ENCODE measurements at regions not wholly inside any gene's neighbourhood (a gene's known extent, or its start where the extent isn't known, plus 50 kb on each side); places are given as distances from the start of the nearest gene placed in this dataset.

GRCh38 chr6:54665278-54665677, 181.3 kb upstream of the FAM83B start:
- H3K4me3 ChIP-seq (ENCODE audit: low read length in 3 of 3) = no peak overlapping the region
- no peaks in the 10 kb centered on the region for H3K27me3 ChIP-seq (ENCODE audit: control insufficient read depth in 3 of 3, insufficient read depth in 3 of 3, low read length in 3 of 3)
- H3K4me1 ChIP-seq (ENCODE audit: control insufficient read depth in 3 of 3, insufficient read depth in 3 of 3, low read length in 3 of 3) = no peaks in the 10 kb centered on the region
- peaks cover 5 to 13% (median 5%) of the 10 kb centered on the region in 3 donors for H3K9me3 ChIP-seq (ENCODE audit: control insufficient read depth in 3 of 3, low read length in 3 of 3)
- H3K36me3 ChIP-seq (ENCODE audit: control insufficient read depth in 3 of 3, insufficient read depth in 3 of 3, low read length in 3 of 3) = no peaks in the 10 kb centered on the region
- H3K9ac ChIP-seq (ENCODE audit: low read depth in 1 of 3, low read length in 3 of 3) = no peak overlapping the region
- H3K27ac ChIP-seq (ENCODE audit: low read depth, low read length) = no peak overlapping the region

GRCh38 chr6:54680531-54680930, 166.0 kb upstream of the FAM83B start:
- Histone ChIP-seq H3K4me3 (ENCODE audit: low read length in 3 of 3) (no peak overlapping the region), H3K4me1 (ENCODE audit: control insufficient read depth in 3 of 3, insufficient read depth in 3 of 3, low read length in 3 of 3) (no peaks in the 10 kb centered on the region), H3K9ac (ENCODE audit: low read depth in 1 of 3, low read length in 3 of 3) (no peak overlapping the region), H3K27ac (ENCODE audit: low read depth, low read length) (no peak overlapping the region), H3K9me3 (ENCODE audit: control insufficient read depth in 3 of 3, low read length in 3 of 3) (no peaks in the 10 kb centered on the region), H3K36me3 (ENCODE audit: control insufficient read depth in 3 of 3, insufficient read depth in 3 of 3, low read length in 3 of 3) (no peaks in the 10 kb centered on the region), H3K27me3 (ENCODE audit: control insufficient read depth in 3 of 3, insufficient read depth in 3 of 3, low read length in 3 of 3) (no peaks in the 10 kb centered on the region)

- Histone ChIP-seq H3K4me1 (ENCODE audit: control insufficient read depth in 3 of 3, insufficient read depth in 3 of 3, low read length in 3 of 3) (no peaks in the 10 kb centered on the region), H3K9me3 (ENCODE audit: control insufficient read depth in 3 of 3, low read length in 3 of 3) (no peaks in the 10 kb centered on the region), H3K36me3 (ENCODE audit: control insufficient read depth in 3 of 3, insufficient read depth in 3 of 3, low read length in 3 of 3) (no peaks in the 10 kb centered on the region), H3K9ac (ENCODE audit: low read depth in 1 of 3, low read length in 3 of 3) (no peak overlapping the region), H3K27ac (ENCODE audit: low read depth, low read length) (no peak overlapping the region), H3K27me3 (ENCODE audit: control insufficient read depth in 3 of 3, insufficient read depth in 3 of 3, low read length in 3 of 3) (no peaks in the 10 kb centered on the region), H3K4me3 (ENCODE audit: low read length in 3 of 3) (no peak overlapping the region)
Measured at GRCh38 chr6:54681267-54681666, 165.3 kb upstream of the FAM83B start.

- Histone ChIP-seq H3K9ac (ENCODE audit: low read depth in 1 of 3, low read length in 3 of 3) (no peak overlapping the region), H3K27me3 (ENCODE audit: control insufficient read depth in 3 of 3, insufficient read depth in 3 of 3, low read length in 3 of 3) (no peaks in the 10 kb centered on the region), H3K4me1 (ENCODE audit: control insufficient read depth in 3 of 3, insufficient read depth in 3 of 3, low read length in 3 of 3) (no peaks in the 10 kb centered on the region), H3K36me3 (ENCODE audit: control insufficient read depth in 3 of 3, insufficient read depth in 3 of 3, low read length in 3 of 3) (no peaks in the 10 kb centered on the region), H3K9me3 (ENCODE audit: control insufficient read depth in 3 of 3, low read length in 3 of 3) (no peaks in the 10 kb centered on the region), H3K4me3 (ENCODE audit: low read length in 3 of 3) (no peak overlapping the region), H3K27ac (ENCODE audit: low read depth, low read length) (no peak overlapping the region)
Measured at GRCh38 chr6:54681987-54682386, 164.6 kb upstream of the FAM83B start.

- no peak overlapping the region for H3K27ac ChIP-seq (ENCODE audit: low read depth, low read length)
- H3K4me3 ChIP-seq (ENCODE audit: low read length in 3 of 3) = no peak overlapping the region
- H3K36me3 ChIP-seq (ENCODE audit: control insufficient read depth in 3 of 3, insufficient read depth in 3 of 3, low read length in 3 of 3) = no peaks in the 10 kb centered on the region
- no peak overlapping the region for H3K9ac ChIP-seq (ENCODE audit: low read depth in 1 of 3, low read length in 3 of 3)
- H3K27me3 ChIP-seq (ENCODE audit: control insufficient read depth in 3 of 3, insufficient read depth in 3 of 3, low read length in 3 of 3) = no peaks in the 10 kb centered on the region
- no peaks in the 10 kb centered on the region for H3K9me3 ChIP-seq (ENCODE audit: control insufficient read depth in 3 of 3, low read length in 3 of 3)
- H3K4me1 ChIP-seq (ENCODE audit: control insufficient read depth in 3 of 3, insufficient read depth in 3 of 3, low read length in 3 of 3) = no peaks in the 10 kb centered on the region
Measured at GRCh38 chr6:54689620-54690019, 157.0 kb upstream of the FAM83B start.

- no peaks in the 10 kb centered on the region for H3K4me1 ChIP-seq (ENCODE audit: control insufficient read depth in 3 of 3, insufficient read depth in 3 of 3, low read length in 3 of 3)
Measured at GRCh38 chr6:54690596-54690995, 156.0 kb upstream of the FAM83B start.

GRCh38 chr6:54694928-54695532, 151.5 kb upstream of the FAM83B start:
- no peak overlapping the region for H3K9ac ChIP-seq (ENCODE audit: low read depth in 1 of 3, low read length in 3 of 3)
- H3K36me3 ChIP-seq (ENCODE audit: control insufficient read depth in 3 of 3, insufficient read depth in 3 of 3, low read length in 3 of 3) = no peaks in the 10 kb centered on the region
- H3K4me3 ChIP-seq (ENCODE audit: low read length in 3 of 3) = no peak overlapping the region
- no peaks in the 10 kb centered on the region for H3K4me1 ChIP-seq (ENCODE audit: control insufficient read depth in 3 of 3, insufficient read depth in 3 of 3, low read length in 3 of 3)
- H3K27me3 ChIP-seq (ENCODE audit: control insufficient read depth in 3 of 3, insufficient read depth in 3 of 3, low read length in 3 of 3) = no peaks in the 10 kb centered on the region
- H3K9me3 ChIP-seq (ENCODE audit: control insufficient read depth in 3 of 3, low read length in 3 of 3) = no peaks in the 10 kb centered on the region
- no peak overlapping the region for H3K27ac ChIP-seq (ENCODE audit: low read depth, low read length)

More at GRCh38 chr6:54690596-54690995, 156.0 kb upstream of the FAM83B start:
- no peak overlapping the region for H3K4me3 ChIP-seq (ENCODE audit: low read length in 3 of 3)
- no peak overlapping the region for H3K27ac ChIP-seq (ENCODE audit: low read depth, low read length)
- H3K9ac ChIP-seq (ENCODE audit: low read depth in 1 of 3, low read length in 3 of 3) = no peak overlapping the region
- H3K27me3 ChIP-seq (ENCODE audit: control insufficient read depth in 3 of 3, insufficient read depth in 3 of 3, low read length in 3 of 3) = no peaks in the 10 kb centered on the region
- no peaks in the 10 kb centered on the region for H3K36me3 ChIP-seq (ENCODE audit: control insufficient read depth in 3 of 3, insufficient read depth in 3 of 3, low read length in 3 of 3)
- no peaks in the 10 kb centered on the region for H3K9me3 ChIP-seq (ENCODE audit: control insufficient read depth in 3 of 3, low read length in 3 of 3)

GRCh38 chr6:54695815-54696214, 150.8 kb upstream of the FAM83B start:
- no peaks in the 10 kb centered on the region for H3K9me3 ChIP-seq (ENCODE audit: control insufficient read depth in 3 of 3, low read length in 3 of 3)
- H3K4me1 ChIP-seq (ENCODE audit: control insufficient read depth in 3 of 3, insufficient read depth in 3 of 3, low read length in 3 of 3) = no peaks in the 10 kb centered on the region
- no peak overlapping the region for H3K27ac ChIP-seq (ENCODE audit: low read depth, low read length)
- H3K27me3 ChIP-seq (ENCODE audit: control insufficient read depth in 3 of 3, insufficient read depth in 3 of 3, low read length in 3 of 3) = no peaks in the 10 kb centered on the region
- no peaks in the 10 kb centered on the region for H3K36me3 ChIP-seq (ENCODE audit: control insufficient read depth in 3 of 3, insufficient read depth in 3 of 3, low read length in 3 of 3)
- H3K9ac ChIP-seq (ENCODE audit: low read depth in 1 of 3, low read length in 3 of 3) = no peak overlapping the region
- H3K4me3 ChIP-seq (ENCODE audit: low read length in 3 of 3) = no peak overlapping the region

GRCh38 chr6:54697424-54697823, 149.1 kb upstream of the FAM83B start:
- Histone ChIP-seq H3K4me3 (ENCODE audit: low read length in 3 of 3) (no peak overlapping the region), H3K9me3 (ENCODE audit: control insufficient read depth in 3 of 3, low read length in 3 of 3) (no peaks in the 10 kb centered on the region), H3K36me3 (ENCODE audit: control insufficient read depth in 3 of 3, insufficient read depth in 3 of 3, low read length in 3 of 3) (no peaks in the 10 kb centered on the region), H3K27ac (ENCODE audit: low read depth, low read length) (no peak overlapping the region), H3K27me3 (ENCODE audit: control insufficient read depth in 3 of 3, insufficient read depth in 3 of 3, low read length in 3 of 3) (no peaks in the 10 kb centered on the region), H3K4me1 (ENCODE audit: control insufficient read depth in 3 of 3, insufficient read depth in 3 of 3, low read length in 3 of 3) (no peaks in the 10 kb centered on the region), H3K9ac (ENCODE audit: low read depth in 1 of 3, low read length in 3 of 3) (no peak overlapping the region)

GRCh38 chr6:54698974-54699373, 147.6 kb upstream of the FAM83B start:
- no peak overlapping the region for H3K4me3 ChIP-seq (ENCODE audit: low read length in 3 of 3)
- no peaks in the 10 kb centered on the region for H3K27me3 ChIP-seq (ENCODE audit: control insufficient read depth in 3 of 3, insufficient read depth in 3 of 3, low read length in 3 of 3)
- no peaks in the 10 kb centered on the region for H3K36me3 ChIP-seq (ENCODE audit: control insufficient read depth in 3 of 3, insufficient read depth in 3 of 3, low read length in 3 of 3)
- no peaks in the 10 kb centered on the region for H3K4me1 ChIP-seq (ENCODE audit: control insufficient read depth in 3 of 3, insufficient read depth in 3 of 3, low read length in 3 of 3)
- no peak overlapping the region for H3K9ac ChIP-seq (ENCODE audit: low read depth in 1 of 3, low read length in 3 of 3)
- no peak overlapping the region for H3K27ac ChIP-seq (ENCODE audit: low read depth, low read length)
- no peaks in the 10 kb centered on the region for H3K9me3 ChIP-seq (ENCODE audit: control insufficient read depth in 3 of 3, low read length in 3 of 3)
